Karpas-422 (cell line): ENCODE measurements at regions not wholly inside any gene's neighbourhood (a gene's known extent, or its start where the extent isn't known, plus 50 kb on each side); places are given as distances from the start of the nearest gene placed in this dataset.
"Not testable (repeated sequence)": the region's sequence is repeated elsewhere in the genome, so short reads cannot be mapped to it uniquely, and the experiment has no call there.

Source experiments
- DNase-seq: peaks from one replicate; pipeline ENCODE4 v3.0.0-alpha.2; 2015
- H2AFZ ChIP-seq: fragments of 200-600 bp; sonication (generic); 2 replicates; pipeline ENCODE4 v1.6.1; 2014; ENCODE audit warnings: antibody characterized with exemption, low read length, mixed read lengths
- H3K27ac ChIP-seq: fragments of 200-600 bp; sonication (generic); 2 replicates; pipeline ENCODE4 v1.5.1; 2014; ENCODE audit warnings: mild to moderate bottlenecking, low read length, moderate library complexity
- H3K27me3 ChIP-seq: fragments of 200-600 bp; sonication (generic); 2 replicates; pipeline ENCODE4 v1.6.1; 2014; ENCODE audit warnings: low read length, mixed read lengths
- H3K36me3 ChIP-seq: fragments of 200-600 bp; sonication (generic); 2 replicates; pipeline ENCODE4 v1.6.1; 2014; ENCODE audit warnings: low read length, mixed read lengths; ENCODE audit not compliant: insufficient read depth
- H3K4me1 ChIP-seq: fragments of 200-600 bp; sonication (generic); 2 replicates; pipeline ENCODE4 v1.6.1; 2014; ENCODE audit warnings: mild to moderate bottlenecking, low read length, mixed read lengths
- H3K4me2 ChIP-seq: fragments of 200-600 bp; sonication (generic); 2 replicates; pipeline ENCODE4 v1.6.1; 2014; ENCODE audit warnings: low read length, low read depth, mild to moderate bottlenecking; ENCODE audit not compliant: poor library complexity, severe bottlenecking
- H3K4me3 ChIP-seq: fragments of 200-600 bp; sonication (generic); 2 replicates; pipeline ENCODE4 v1.5.1; 2014; ENCODE audit warnings: mild to moderate bottlenecking, antibody characterized with exemption, low read length, mixed read lengths
- H3K79me2 ChIP-seq: fragments of 200-600 bp; sonication (generic); 2 replicates; pipeline ENCODE4 v1.6.1; 2014; ENCODE audit warnings: mild to moderate bottlenecking, low read length, mixed read lengths
- H3K9ac ChIP-seq: fragments of 200-600 bp; sonication (generic); 2 replicates; pipeline ENCODE4 v1.6.0; 2014; ENCODE audit warnings: low read length
- H3K9me2 ChIP-seq: fragments of 200-600 bp; sonication (generic), shearing (Covaris generic); replicated peaks from 2 replicates; pipeline ENCODE4 v1.6.0; 2014; ENCODE audit warnings: mild to moderate bottlenecking, low read length, moderate library complexity; ENCODE audit not compliant: insufficient read depth
- H3K9me3 ChIP-seq: fragments of 300-700, 200-600 bp; sonication (generic); 2 replicates; pipeline ENCODE4 v1.6.1; 2014; ENCODE audit warnings: low read length, mixed read lengths
- H4K20me1 ChIP-seq: fragments of 200-600 bp; sonication (generic); 2 replicates; pipeline ENCODE4 v1.6.1; 2014; ENCODE audit warnings: mild to moderate bottlenecking, antibody characterized with exemption, low read length, low read depth; ENCODE audit not compliant: insufficient read depth

- not testable (repeated sequence) for H2AFZ ChIP-seq, H3K9ac ChIP-seq, H3K9me3 ChIP-seq, H3K4me1 ChIP-seq, H3K79me2 ChIP-seq, H3K27me3 ChIP-seq, H3K9me2 ChIP-seq, H3K4me3 ChIP-seq, DNase-seq, H4K20me1 ChIP-seq, H3K4me2 ChIP-seq, H3K36me3 ChIP-seq, H3K27ac ChIP-seq
Observed at GRCh38 chr7:113176180-113176579, 57.8 kb upstream of the SMIM30 start.

GRCh38 chr7:113175525-113176104, 57.3 kb upstream of the SMIM30 start:
- Histone ChIP-seq H3K9ac (no peak overlapping the region), H3K27me3 (no peaks in the 10 kb centered on the region), H3K27ac (no peak overlapping the region), H3K79me2 (no peaks in the 10 kb centered on the region), H2AFZ (no peak overlapping the region), H3K4me3 (no peak overlapping the region), H3K4me1 (no peaks in the 10 kb centered on the region), H3K36me3 (no peaks in the 10 kb centered on the region), H4K20me1 (no peaks in the 10 kb centered on the region), H3K4me2 (no peak overlapping the region), H3K9me3 (no peaks in the 10 kb centered on the region), H3K9me2 (no peaks in the 10 kb centered on the region)
- DNase-seq = no peak

- DNase-seq = no peak
- Histone ChIP-seq H3K27ac (no peak overlapping the region), H3K9me2 (no peaks in the 10 kb centered on the region), H3K4me1 (no peaks in the 10 kb centered on the region), H3K9me3 (no peaks in the 10 kb centered on the region), H2AFZ (no peak overlapping the region), H3K4me3 (no peak overlapping the region), H3K36me3 (no peaks in the 10 kb centered on the region), H3K4me2 (no peak overlapping the region), H3K27me3 (no peaks in the 10 kb centered on the region), H4K20me1 (no peaks in the 10 kb centered on the region), H3K79me2 (no peaks in the 10 kb centered on the region), H3K9ac (no peak overlapping the region)
Observed at GRCh38 chr7:113172726-113173125, 54.4 kb upstream of the SMIM30 start.

- Histone ChIP-seq H3K27ac (no peak overlapping the region), H4K20me1 (no peaks in the 10 kb centered on the region), H3K9ac (no peak overlapping the region), H3K27me3 (no peaks in the 10 kb centered on the region), H2AFZ (no peak overlapping the region), H3K79me2 (no peaks in the 10 kb centered on the region), H3K9me3 (no peaks in the 10 kb centered on the region), H3K4me2 (no peak overlapping the region), H3K4me1 (no peaks in the 10 kb centered on the region), H3K36me3 (no peaks in the 10 kb centered on the region), H3K9me2 (no peaks in the 10 kb centered on the region), H3K4me3 (no peak overlapping the region)
- no peak for DNase-seq
Observed at GRCh38 chr7:113170591-113170990, 52.2 kb upstream of the SMIM30 start.
